HFFc6 (cell line): ENCODE measurements at regions not wholly inside any gene's neighbourhood (a gene's known extent, or its start where the extent isn't known, plus 50 kb on each side); places are given as distances from the start of the nearest gene placed in this dataset.

Experiments used
- DNase-seq: peaks from one replicate; pipeline ENCODE4 v3.0.0-alpha.2; 2018
- H3K27ac Mint-ChIP-seq: 2 replicates; pipeline ENCODE4 v1.8.0; 2020; ENCODE audit warnings: mild to moderate bottlenecking, mixed read lengths
- H3K27me3 Mint-ChIP-seq: 2 replicates; pipeline ENCODE4 v1.8.0; 2021; ENCODE audit warnings: mild to moderate bottlenecking, moderate library complexity, mixed read lengths; ENCODE audit not compliant: insufficient read depth
- H3K36me3 Mint-ChIP-seq: 2 replicates; pipeline ENCODE4 v1.8.0; 2021; ENCODE audit warnings: low read depth, mixed read lengths
- H3K4me1 Mint-ChIP-seq: 2 replicates; pipeline ENCODE4 v1.8.0; 2020; ENCODE audit warnings: low read depth, mixed read lengths
- H3K4me3 Mint-ChIP-seq: 2 replicates; pipeline ENCODE4 v1.8.0; 2020; ENCODE audit warnings: mild to moderate bottlenecking, moderate library complexity, mixed read lengths
- H3K9me3 Mint-ChIP-seq: 2 replicates; pipeline ENCODE4 v1.8.0; 2020; ENCODE audit warnings: mild to moderate bottlenecking, mixed read lengths
- TF ChIP-seq, protein P1 (sequence below): fragments of 200-600 bp; sonication (generic); IDR thresholded peaks from 2 replicates; pipeline ENCODE4 v1.5.0; 2021; ENCODE audit warnings: antibody characterized with exemption, mild to moderate bottlenecking

DNA sequence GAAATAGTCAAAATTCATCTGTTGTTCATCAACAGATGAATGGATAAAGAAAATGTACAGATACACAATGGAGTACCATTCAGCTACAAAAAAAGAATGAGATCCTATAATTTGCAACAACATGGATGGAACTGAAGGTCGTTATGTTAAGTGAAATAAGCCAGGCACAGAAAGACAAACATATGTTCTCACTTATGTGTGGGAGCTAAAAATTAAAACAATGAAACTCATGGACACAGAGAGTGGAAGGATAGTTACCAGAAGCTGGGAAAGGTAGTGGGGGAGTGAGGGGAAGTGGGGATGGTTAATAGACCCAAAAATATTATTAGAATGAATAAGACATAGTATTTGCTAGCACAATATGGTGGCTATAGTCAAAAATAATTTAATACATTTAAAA, 70.0 kb upstream of the KCNMA1 start:
- TF ChIP-seq, protein P1, sequence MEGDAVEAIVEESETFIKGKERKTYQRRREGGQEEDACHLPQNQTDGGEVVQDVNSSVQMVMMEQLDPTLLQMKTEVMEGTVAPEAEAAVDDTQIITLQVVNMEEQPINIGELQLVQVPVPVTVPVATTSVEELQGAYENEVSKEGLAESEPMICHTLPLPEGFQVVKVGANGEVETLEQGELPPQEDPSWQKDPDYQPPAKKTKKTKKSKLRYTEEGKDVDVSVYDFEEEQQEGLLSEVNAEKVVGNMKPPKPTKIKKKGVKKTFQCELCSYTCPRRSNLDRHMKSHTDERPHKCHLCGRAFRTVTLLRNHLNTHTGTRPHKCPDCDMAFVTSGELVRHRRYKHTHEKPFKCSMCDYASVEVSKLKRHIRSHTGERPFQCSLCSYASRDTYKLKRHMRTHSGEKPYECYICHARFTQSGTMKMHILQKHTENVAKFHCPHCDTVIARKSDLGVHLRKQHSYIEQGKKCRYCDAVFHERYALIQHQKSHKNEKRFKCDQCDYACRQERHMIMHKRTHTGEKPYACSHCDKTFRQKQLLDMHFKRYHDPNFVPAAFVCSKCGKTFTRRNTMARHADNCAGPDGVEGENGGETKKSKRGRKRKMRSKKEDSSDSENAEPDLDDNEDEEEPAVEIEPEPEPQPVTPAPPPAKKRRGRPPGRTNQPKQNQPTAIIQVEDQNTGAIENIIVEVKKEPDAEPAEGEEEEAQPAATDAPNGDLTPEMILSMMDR = no peak
- H3K27me3 Mint-ChIP-seq = peaks cover 3% of the 10 kb centered on the region
- H3K27ac Mint-ChIP-seq = no peak overlapping the region
- H3K4me1 Mint-ChIP-seq = peaks cover 12% of the 10 kb centered on the region
- no peak overlapping the region for H3K4me3 Mint-ChIP-seq
- no peak for DNase-seq
- no peaks in the 10 kb centered on the region for H3K36me3 Mint-ChIP-seq
- no peaks in the 10 kb centered on the region for H3K9me3 Mint-ChIP-seq

DNA sequence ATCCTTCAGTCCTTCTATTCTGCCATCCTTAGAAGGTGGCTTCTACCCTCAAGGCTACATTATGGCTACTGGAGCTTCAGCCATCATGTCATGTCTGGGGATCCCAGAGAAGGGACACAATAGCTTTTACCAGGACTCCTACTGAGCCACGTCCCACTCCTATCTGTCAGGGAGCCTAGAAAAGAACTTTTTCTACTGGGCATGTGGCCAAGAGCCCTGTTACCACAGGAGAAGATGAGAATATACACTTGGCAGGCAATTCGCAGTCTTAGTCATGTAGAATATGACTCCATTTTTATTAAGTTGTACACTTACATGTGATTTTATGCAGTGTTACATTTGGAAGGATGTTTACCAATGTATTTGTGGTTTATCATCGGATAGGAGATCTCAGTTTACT, 64.6 kb upstream of the KCNMA1 start:
- H3K27ac Mint-ChIP-seq = no peak overlapping the region
- peaks cover 6% of the 10 kb centered on the region for H3K27me3 Mint-ChIP-seq
- no peaks in the 10 kb centered on the region for H3K9me3 Mint-ChIP-seq
- peak; percentile 82 for DNase-seq
- TF ChIP-seq, protein P1 = no peak
- H3K36me3 Mint-ChIP-seq = no peaks in the 10 kb centered on the region
- H3K4me3 Mint-ChIP-seq = no peak overlapping the region
- H3K4me1 Mint-ChIP-seq = peaks cover 8% of the 10 kb centered on the region

DNA sequence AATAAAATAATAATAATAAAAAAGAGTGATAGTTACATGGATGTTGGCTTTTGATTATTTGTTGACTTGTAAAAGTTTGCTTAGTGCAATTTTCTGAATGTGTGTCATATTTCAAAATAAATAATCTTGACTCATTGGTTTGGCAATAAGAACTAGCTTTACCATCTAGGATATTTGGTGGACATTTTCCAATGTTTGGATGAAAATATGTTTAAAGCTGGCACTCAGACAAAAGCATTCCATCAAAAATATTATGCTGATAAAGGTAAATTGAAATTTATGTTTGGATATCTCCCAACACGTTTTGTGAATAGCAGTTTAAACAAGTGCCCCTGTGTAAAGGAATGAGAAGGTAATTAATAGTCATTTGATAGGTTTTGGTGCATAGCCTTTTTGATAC, 62.5 kb upstream of the KCNMA1 start:
- Mint-ChIP-seq H3K27ac (no peak overlapping the region), H3K9me3 (no peaks in the 10 kb centered on the region), H3K4me1 (peaks cover 8% of the 10 kb centered on the region), H3K4me3 (no peak overlapping the region), H3K27me3 (peaks cover 3% of the 10 kb centered on the region), H3K36me3 (no peaks in the 10 kb centered on the region)
- TF ChIP-seq, protein P1 = no peak
- DNase-seq = no peak

DNA sequence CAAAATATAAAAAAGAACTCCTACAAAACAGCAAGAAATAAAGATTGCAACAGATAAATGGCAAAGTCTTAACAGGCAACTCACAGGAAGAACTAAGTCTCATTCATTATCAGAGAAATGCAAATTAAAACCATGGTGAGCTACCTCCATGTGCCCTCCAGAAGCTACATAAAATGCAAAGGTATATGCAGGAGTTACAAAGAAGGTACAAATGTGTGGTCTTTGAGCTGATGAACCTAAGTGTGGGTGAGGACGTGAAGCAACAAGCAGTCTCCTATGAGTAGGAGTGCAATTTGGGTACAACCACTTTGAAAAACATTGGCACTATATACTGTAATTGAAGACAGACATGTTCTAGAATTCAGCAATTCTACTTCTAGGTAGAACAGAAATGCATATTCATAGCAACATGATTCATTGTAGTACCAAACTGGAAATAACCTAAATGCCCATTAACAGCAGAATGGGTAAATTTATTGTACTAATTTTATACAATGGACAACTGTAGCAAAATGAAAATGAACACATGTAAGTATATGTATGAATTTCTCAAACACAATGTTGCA, 61.6 kb upstream of the KCNMA1 start:
- Mint-ChIP-seq H3K27ac (no peak overlapping the region), H3K27me3 (peaks cover 3% of the 10 kb centered on the region), H3K4me1 (peaks cover 8% of the 10 kb centered on the region), H3K36me3 (no peaks in the 10 kb centered on the region), H3K9me3 (no peaks in the 10 kb centered on the region), H3K4me3 (no peak overlapping the region)
- TF ChIP-seq, protein P1 = no peak
- DNase-seq = no peak

DNA sequence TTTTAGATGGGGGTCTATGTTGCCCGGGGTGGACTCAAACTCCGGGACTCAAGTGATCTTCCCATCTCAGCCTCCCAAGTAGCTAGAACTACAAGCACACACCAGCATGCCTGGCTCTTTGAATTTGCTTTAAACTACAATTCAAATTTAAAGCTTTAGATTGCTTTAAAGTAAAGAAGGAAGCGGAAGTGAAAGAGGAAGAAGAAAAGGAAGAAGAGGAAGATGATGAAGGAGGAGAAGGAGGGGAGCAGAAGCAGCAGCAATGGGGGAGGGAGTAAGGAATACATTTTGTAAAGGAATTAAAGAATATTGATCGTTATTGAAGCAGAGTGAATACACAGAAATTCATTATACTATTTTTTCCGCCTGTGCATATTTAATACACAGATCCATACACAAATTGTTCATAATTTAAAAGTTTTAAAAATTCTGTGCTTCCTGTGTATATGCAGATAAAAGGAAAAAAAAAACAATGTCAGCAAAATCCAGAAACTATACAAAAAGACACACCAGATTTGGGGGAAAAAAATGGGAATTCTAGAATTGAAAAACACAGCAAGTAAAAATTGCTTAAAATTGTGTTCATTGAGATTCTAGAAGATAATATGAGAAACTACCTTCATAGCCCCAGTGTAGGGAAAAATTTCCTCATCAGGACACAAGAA, 60.8 kb upstream of the KCNMA1 start:
- Mint-ChIP-seq H3K36me3 (no peaks in the 10 kb centered on the region), H3K4me3 (no peak overlapping the region), H3K27ac (no peak overlapping the region), H3K9me3 (no peaks in the 10 kb centered on the region), H3K27me3 (peaks cover 3% of the 10 kb centered on the region), H3K4me1 (peaks cover 8% of the 10 kb centered on the region)
- no peak for DNase-seq
- TF ChIP-seq, protein P1 = no peak
